ENCODE measurements at regions not wholly inside any gene's neighbourhood (a gene's known extent, or its start where the extent isn't known, plus 50 kb on each side); places are given as distances from the start of the nearest gene placed in this dataset.

- no peak for ATAC-seq (ENCODE audit: low read depth)
- Histone ChIP-seq H3K4me3 (ENCODE audit: insufficient read depth, low read depth, low read length) (no peak overlapping the region), H3K23ac (ENCODE audit: low read depth, low read length) (no peak overlapping the region), H2BK5ac (ENCODE audit: low read depth, low read length, poor library complexity, severe bottlenecking) (no peak overlapping the region), H4K20me1 (ENCODE audit: insufficient read depth, low read length) (no peaks in the 10 kb centered on the region), H3K36me3 (ENCODE audit: control insufficient read depth, insufficient read depth, low read length) (no peaks in the 10 kb centered on the region), H4K8ac (ENCODE audit: low read depth in 2 of 2, low read length in 2 of 2) (no peak overlapping the region), H3K9me3 (ENCODE audit: control insufficient read depth, insufficient read depth, low read length) (peaks cover 20% of the 10 kb centered on the region), H2BK120ac (ENCODE audit: low read depth, low read length) (no peak overlapping the region), H3K56ac (ENCODE audit: extremely low read depth, insufficient read depth, low read length) (no peak overlapping the region), H2AK9ac (replicated peaks; ENCODE audit: low read depth, low read length, poor library complexity) (no peak overlapping the region), H3K18ac (ENCODE audit: low read depth, low read length) (no peak overlapping the region), H3K4me1 (ENCODE audit: control insufficient read depth, insufficient read depth, low read length) (no peaks in the 10 kb centered on the region), H3K9me1 (ENCODE audit: insufficient read depth, low read length) (no peaks in the 10 kb centered on the region), H3K79me1 (ENCODE audit: low read depth in 1 of 2, low read length in 2 of 2) (no peaks in the 10 kb centered on the region), H4K5ac (ENCODE audit: low read depth, low read length) (no peak overlapping the region), H2AK5ac (ENCODE audit: low read depth, low read length) (no peak overlapping the region), H2BK20ac (ENCODE audit: low read depth, low read length) (no peak overlapping the region), H3K9ac (ENCODE audit: low read depth, low read length) (no peak overlapping the region), H3K27ac (ENCODE audit: insufficient read depth, low read length) (no peak overlapping the region), H3K4me2 (ENCODE audit: low read depth, low read length) (no peak overlapping the region), H4K91ac (ENCODE audit: insufficient read depth, low read depth, low read length) (no peak overlapping the region), H2AFZ (replicated peaks; ENCODE audit: low read length, poor library complexity) (no peak overlapping the region), H3K4ac (ENCODE audit: low read depth, low read length) (no peak overlapping the region), H3K14ac (replicated peaks; ENCODE audit: low read depth, low read length) (no peak overlapping the region), H2BK15ac (ENCODE audit: low read depth, low read length) (no peak overlapping the region), H3K27me3 (ENCODE audit: control insufficient read depth, insufficient read depth, low read length) (no peaks in the 10 kb centered on the region)
- POLR2A ChIA-PET (ENCODE audit: unreplicated experiment): no interaction called here
- no TSS peak for BruUV-seq (replicated peaks)
- dilution Hi-C loops (cut with HindIII; ENCODE audit: low sequenced_read_pairs, unreplicated experiment) (no loop called here), in situ Hi-C loops (cut with MboI; ENCODE audit: low sequenced_read_pairs) (no loop called here), intact Hi-C loops (cut with micrococcal nuclease) (no loop called here)
- TF ChIP-seq FOS (IDR thresholded peaks at IDR 0.05; ENCODE audit: low read depth, low read length): no peak
- no peak for TF ChIP-seq CHD1 (IDR thresholded peaks at IDR 0.05; ENCODE audit: low read depth, low read length)
- no peak for TF ChIP-seq RCOR1 (IDR thresholded peaks at IDR 0.05; ENCODE audit: insufficient replicate concordance, low read length)
- no peak for TF ChIP-seq ELK1 (IDR thresholded peaks at IDR 0.05; ENCODE audit: borderline replicate concordance, low read depth, low read length)
- TF ChIP-seq RAD21 (IDR thresholded peaks at IDR 0.05; ENCODE audit: low read length): no peak
- TF ChIP-seq USF2 (IDR thresholded peaks at IDR 0.05; ENCODE audit: low read depth, low read length): no peak
- no peak for TF ChIP-seq CEBPB (IDR thresholded peaks at IDR 0.05; ENCODE audit: low read depth, low read length)
- no peak for TF ChIP-seq BHLHE40 (IDR thresholded peaks at IDR 0.05; ENCODE audit: low read depth, low read length)
- no peak for TF ChIP-seq RFX5 (IDR thresholded peaks at IDR 0.05; ENCODE audit: low read depth, low read length)
- no peak for TF ChIP-seq MAZ (IDR thresholded peaks at IDR 0.05; ENCODE audit: borderline replicate concordance, low read depth, low read length)
- no peak for TF ChIP-seq NFE2L2 (IDR thresholded peaks at IDR 0.05; ENCODE audit: low read depth, low read length)
- no peak for TF ChIP-seq CTCF (conservative IDR thresholded peaks at IDR 0.05; ENCODE audit: low read depth, low read length)
- no peak for TF ChIP-seq SMC3 (IDR thresholded peaks at IDR 0.05; ENCODE audit: low read depth, low read length)
- TF ChIP-seq POLR2A (IDR thresholded peaks at IDR 0.05; ENCODE audit: low read depth, low read length): no peak
- no peak for TF ChIP-seq MAFK (IDR thresholded peaks at IDR 0.05; ENCODE audit: low read depth, low read length)
- TF ChIP-seq MXI1 (IDR thresholded peaks at IDR 0.05; ENCODE audit: borderline replicate concordance, low read depth, low read length): no peak
- whole genome bisulfite sequencing, 2 experiments (ENCODE audit: extremely low coverage in 2 of 2, insufficient read length in 1 of 2): no CpG with 5 or more reads among the region's 3 CpGs
- DNase-seq: no peak
- CTCF ChIA-PET: no interaction called here
Observed at GRCh38 chr1:213538251-213538650, 449.5 kb upstream of the PROX1 start.

All from IMR-90 (cell line).